ENCODE measurements at regions not wholly inside any gene's neighbourhood (a gene's known extent, or its start where the extent isn't known, plus 50 kb on each side); places are given as distances from the start of the nearest gene placed in this dataset.

DNA sequence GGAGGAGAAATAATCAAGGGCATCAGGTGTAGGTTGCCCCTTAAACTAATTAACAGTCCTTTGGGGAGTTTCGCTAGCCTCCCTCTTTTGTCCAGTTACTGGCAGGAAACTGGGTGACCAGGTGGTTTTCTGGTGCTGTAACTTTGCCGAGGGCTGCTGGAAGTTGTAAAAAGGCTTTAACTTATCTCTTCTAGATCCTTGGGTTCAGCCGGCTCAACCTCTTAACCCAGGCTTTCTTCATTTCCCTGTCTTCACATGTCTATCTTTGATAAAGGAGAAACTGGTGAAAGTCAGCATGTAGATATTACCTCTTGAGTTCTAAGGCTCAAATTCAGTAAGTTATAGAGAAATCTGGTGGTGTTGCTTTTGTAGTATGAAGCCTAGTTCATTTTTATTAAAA is 289.7 kb upstream of the NRIP1 start:
- TF ChIP-seq, protein P1, sequence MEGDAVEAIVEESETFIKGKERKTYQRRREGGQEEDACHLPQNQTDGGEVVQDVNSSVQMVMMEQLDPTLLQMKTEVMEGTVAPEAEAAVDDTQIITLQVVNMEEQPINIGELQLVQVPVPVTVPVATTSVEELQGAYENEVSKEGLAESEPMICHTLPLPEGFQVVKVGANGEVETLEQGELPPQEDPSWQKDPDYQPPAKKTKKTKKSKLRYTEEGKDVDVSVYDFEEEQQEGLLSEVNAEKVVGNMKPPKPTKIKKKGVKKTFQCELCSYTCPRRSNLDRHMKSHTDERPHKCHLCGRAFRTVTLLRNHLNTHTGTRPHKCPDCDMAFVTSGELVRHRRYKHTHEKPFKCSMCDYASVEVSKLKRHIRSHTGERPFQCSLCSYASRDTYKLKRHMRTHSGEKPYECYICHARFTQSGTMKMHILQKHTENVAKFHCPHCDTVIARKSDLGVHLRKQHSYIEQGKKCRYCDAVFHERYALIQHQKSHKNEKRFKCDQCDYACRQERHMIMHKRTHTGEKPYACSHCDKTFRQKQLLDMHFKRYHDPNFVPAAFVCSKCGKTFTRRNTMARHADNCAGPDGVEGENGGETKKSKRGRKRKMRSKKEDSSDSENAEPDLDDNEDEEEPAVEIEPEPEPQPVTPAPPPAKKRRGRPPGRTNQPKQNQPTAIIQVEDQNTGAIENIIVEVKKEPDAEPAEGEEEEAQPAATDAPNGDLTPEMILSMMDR (IDR thresholded peaks at IDR 0.05; ENCODE audit: unreplicated experiment), result no peak
- CTCF ChIA-PET, result no interaction called here
- H3K4me1 Mint-ChIP-seq (ENCODE audit: insufficient read depth, unreplicated experiment), result peaks cover 5% of the 10 kb centered on the region
- POLR2A ChIA-PET, result no interaction called here
- H3K27me3 Mint-ChIP-seq (ENCODE audit: insufficient read depth, unreplicated experiment), result no peaks in the 10 kb centered on the region
- no peak overlapping the region for H3K27ac Mint-ChIP-seq (ENCODE audit: low read depth, unreplicated experiment)
- H3K9me3 Mint-ChIP-seq (ENCODE audit: unreplicated experiment), result no peaks in the 10 kb centered on the region
- intact Hi-C loops (cut with micrococcal nuclease), result no loop called here
- no peaks in the 10 kb centered on the region for H3K36me3 Mint-ChIP-seq (ENCODE audit: insufficient read depth, unreplicated experiment)
- no TSS peak for BruUV-seq (replicated peaks)
- H3K4me3 Mint-ChIP-seq (ENCODE audit: unreplicated experiment), result no peak overlapping the region
- no peak for DNase-seq (ENCODE audit: unreplicated experiment)

DNA sequence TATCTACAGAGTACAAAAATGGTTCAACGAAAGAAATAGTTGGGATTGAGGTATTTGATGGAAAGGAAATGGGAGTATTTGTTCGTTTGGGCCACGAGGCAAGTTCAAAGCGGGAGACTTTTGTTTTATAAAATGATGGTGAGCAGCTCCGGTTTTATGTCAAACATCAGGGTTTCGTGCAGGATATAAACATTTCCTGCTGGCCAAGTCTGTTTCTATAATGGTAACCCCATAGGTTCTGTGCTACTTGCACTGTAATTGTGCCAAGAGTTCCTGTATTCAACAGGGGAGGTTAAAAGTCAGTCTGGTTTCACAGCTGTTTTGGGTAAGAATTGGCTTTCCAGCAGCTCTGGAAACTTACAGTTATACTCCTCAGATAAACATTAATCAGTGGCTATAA is 290.3 kb upstream of the NRIP1 start:
- Mint-ChIP-seq H3K27me3 (ENCODE audit: insufficient read depth, unreplicated experiment) (no peaks in the 10 kb centered on the region), H3K4me1 (ENCODE audit: insufficient read depth, unreplicated experiment) (peaks cover 5% of the 10 kb centered on the region), H3K27ac (ENCODE audit: low read depth, unreplicated experiment) (no peak overlapping the region), H3K36me3 (ENCODE audit: insufficient read depth, unreplicated experiment) (no peaks in the 10 kb centered on the region), H3K4me3 (ENCODE audit: unreplicated experiment) (no peak overlapping the region), H3K9me3 (ENCODE audit: unreplicated experiment) (no peaks in the 10 kb centered on the region)
- intact Hi-C loops (cut with micrococcal nuclease), result no loop called here
- no TSS peak for BruUV-seq (replicated peaks)
- DNase-seq (ENCODE audit: unreplicated experiment), result no peak
- POLR2A ChIA-PET, result interaction anchor here (1.0 kb wide), 1 partner anchor 33 kb away, joined by 3 read pairs; no protein-coding TSS in a partner anchor
- TF ChIP-seq, protein P1 (IDR thresholded peaks at IDR 0.05; ENCODE audit: unreplicated experiment), result no peak
- CTCF ChIA-PET, result no interaction called here

DNA sequence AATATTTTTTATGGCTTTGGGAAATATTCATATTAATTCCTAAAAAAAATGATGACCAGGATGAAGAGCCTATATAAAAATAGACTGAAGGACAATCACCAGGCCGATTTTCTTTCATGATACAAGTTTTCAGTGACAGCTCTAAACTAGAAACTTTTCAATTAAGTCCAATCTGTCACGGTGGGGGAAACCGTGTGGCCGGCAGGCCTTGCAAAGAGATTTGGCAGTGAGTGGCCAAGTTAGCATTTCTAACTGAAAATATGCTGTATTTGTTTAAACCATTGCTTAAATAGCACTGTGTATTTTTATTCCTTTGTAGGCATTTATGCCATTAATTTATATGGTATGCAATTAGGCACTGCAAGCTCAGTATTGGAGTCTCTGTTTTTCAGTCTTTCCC is 294.5 kb upstream of the NRIP1 start:
- H3K36me3 Mint-ChIP-seq (ENCODE audit: insufficient read depth, unreplicated experiment), result no peaks in the 10 kb centered on the region
- H3K9me3 Mint-ChIP-seq (ENCODE audit: unreplicated experiment), result no peaks in the 10 kb centered on the region
- ChIA-PET POLR2A (interaction anchor here (0.9 to 1.3 kb wide), 2 partner anchors 23 to 41 kb away, joined by 4 read pairs; no protein-coding TSS in a partner anchor), CTCF (no interaction called here)
- no peak overlapping the region for H3K27ac Mint-ChIP-seq (ENCODE audit: low read depth, unreplicated experiment)
- H3K4me3 Mint-ChIP-seq (ENCODE audit: unreplicated experiment), result no peak overlapping the region
- peaks cover 4% of the 10 kb centered on the region for H3K4me1 Mint-ChIP-seq (ENCODE audit: insufficient read depth, unreplicated experiment)
- intact Hi-C loops (cut with micrococcal nuclease), result no loop called here
- DNase-seq (ENCODE audit: unreplicated experiment), result no peak
- H3K27me3 Mint-ChIP-seq (ENCODE audit: insufficient read depth, unreplicated experiment), result no peaks in the 10 kb centered on the region
- TF ChIP-seq, protein P1 (IDR thresholded peaks at IDR 0.05; ENCODE audit: unreplicated experiment), result no peak
- no TSS peak for BruUV-seq (replicated peaks)

DNA sequence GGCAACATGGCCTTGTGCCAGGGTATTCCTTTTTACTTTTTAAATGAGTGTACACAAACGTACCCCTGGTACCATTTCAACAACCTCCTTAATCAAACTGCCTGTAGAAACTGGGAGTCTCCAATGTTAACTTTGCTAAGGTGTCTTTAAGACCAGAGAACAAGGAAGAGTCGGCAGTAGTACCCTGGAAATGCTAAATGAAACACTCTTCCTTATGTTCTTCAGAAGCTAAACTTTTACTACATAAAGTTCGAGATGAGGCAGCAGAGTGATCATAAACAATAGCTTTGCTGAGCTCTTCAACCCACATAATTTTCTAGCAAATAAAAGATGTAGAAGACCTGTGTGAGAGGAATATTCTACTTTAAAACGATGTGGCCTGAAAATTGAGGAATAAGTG is 297.7 kb upstream of the NRIP1 start:
- Mint-ChIP-seq H3K4me1 (ENCODE audit: insufficient read depth, unreplicated experiment) (peaks cover 14% of the 10 kb centered on the region), H3K27ac (ENCODE audit: low read depth, unreplicated experiment) (no peak overlapping the region), H3K27me3 (ENCODE audit: insufficient read depth, unreplicated experiment) (no peaks in the 10 kb centered on the region), H3K4me3 (ENCODE audit: unreplicated experiment) (no peak overlapping the region), H3K36me3 (ENCODE audit: insufficient read depth, unreplicated experiment) (no peaks in the 10 kb centered on the region), H3K9me3 (ENCODE audit: unreplicated experiment) (peaks cover 16% of the 10 kb centered on the region)
- BruUV-seq (replicated peaks), result no TSS peak
- POLR2A ChIA-PET, result interaction anchor here (0.7 to 1.0 kb wide), 2 partner anchors 19 to 298 kb away, joined by 3 read pairs; partner anchors contain the start of gene NRIP1
- CTCF ChIA-PET, result no interaction called here
- intact Hi-C loops (cut with micrococcal nuclease), result no loop called here
- no peak for DNase-seq (ENCODE audit: unreplicated experiment)
- TF ChIP-seq, protein P1 (IDR thresholded peaks at IDR 0.05; ENCODE audit: unreplicated experiment), result no peak

Measured in MCF 10A (cell line).